ENCODE measurements at regions not wholly inside any gene's neighbourhood (a gene's known extent, or its start where the extent isn't known, plus 50 kb on each side); places are given as distances from the start of the nearest gene placed in this dataset.

DNA sequence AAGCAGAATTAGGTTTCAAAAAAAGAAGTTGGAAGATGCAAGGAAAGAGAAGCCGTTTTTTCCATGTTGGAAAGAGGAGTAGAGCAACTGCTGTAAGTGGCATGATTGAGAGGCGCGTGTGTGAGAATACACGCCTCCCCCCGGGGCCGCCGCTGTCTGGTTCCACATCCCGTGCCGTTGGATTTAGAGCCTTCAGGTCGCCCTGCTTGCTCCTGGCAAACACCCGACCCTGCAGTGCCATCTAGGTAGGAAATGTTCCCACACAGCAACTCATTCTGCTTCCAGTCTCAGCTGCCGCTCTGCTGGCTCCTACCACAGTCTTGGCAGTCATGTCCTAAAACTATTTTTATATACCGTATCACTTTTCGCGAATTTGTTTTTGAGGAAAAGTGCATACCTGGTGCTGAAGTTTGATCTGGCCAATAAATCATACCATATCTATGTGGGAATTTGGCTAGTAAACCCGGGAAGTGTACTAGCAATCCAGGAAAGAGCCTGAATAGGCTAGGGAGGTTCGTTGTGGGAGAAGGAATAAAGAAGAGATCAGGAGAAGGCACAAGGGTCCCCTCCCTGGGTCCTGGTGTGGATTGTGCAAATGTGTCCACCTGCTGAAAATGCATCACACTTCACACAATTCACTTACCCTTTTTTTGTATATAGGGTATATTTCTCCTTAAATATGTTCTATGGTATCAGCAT, 372.7 kb downstream of the FBXO15 start:
- Histone ChIP-seq H3K36me3 (ENCODE audit: control insufficient read depth in 1 of 2, insufficient read depth in 2 of 2, low read length in 2 of 2) (no peaks in the 10 kb centered on the region), H4K20me1 (ENCODE audit: insufficient read depth) (no peaks in the 10 kb centered on the region), H3K27me3 (ENCODE audit: insufficient read depth, low read length) (no peaks in the 10 kb centered on the region), H3K9me2 (ENCODE audit: insufficient read depth) (no peaks in the 10 kb centered on the region), H3K79me2 (ENCODE audit: insufficient read depth, low read length) (no peaks in the 10 kb centered on the region), H2AFZ (ENCODE audit: low read depth, low read length, poor library complexity, severe bottlenecking) (no peak overlapping the region), H3K27ac (ENCODE audit: low read depth, low read length) (no peak overlapping the region), H3K4me2 (ENCODE audit: low read length) (no peak overlapping the region), H3K4me1 (ENCODE audit: control insufficient read depth in 1 of 2, insufficient read depth in 2 of 2, low read length in 2 of 2) (no peaks in the 10 kb centered on the region), H3K9ac (ENCODE audit: low read length) (no peak overlapping the region), H3K9me3 (ENCODE audit: control insufficient read depth in 1 of 2, insufficient read depth in 1 of 2, low read depth in 1 of 2, low read length in 2 of 2) (peaks cover 5 to 23% of the 10 kb centered on the region in 2 experiments; a peak in 2 of 4 replicates), H3K4me3 (replicated peaks in 1 of 2; ENCODE audit: low read depth in 1 of 2, low read length in 2 of 2) (no peak overlapping the region)
- POLR2A ChIA-PET = no interaction called here
- RAD21 ChIA-PET (ENCODE audit: low non-redundant PET in 1 of 2, low total read pairs in 2 of 2, uncharacterized antibody in 2 of 2, unreplicated experiment in 2 of 2) = no interaction called here
- no TSS peak for BruUV-seq (replicated peaks)
- DNase-seq (ENCODE audit: low read depth, low spot score) (no peak), ATAC-seq (no peak)
- intact Hi-C loops (cut with micrococcal nuclease) = no loop called here
- CTCF ChIA-PET = no interaction called here
- no peak for TF ChIP-seq ZFX (IDR thresholded peaks at IDR 0.05)
- no peak for TF ChIP-seq EGR1 (IDR thresholded peaks at IDR 0.05; ENCODE audit: low read depth)
- TF ChIP-seq, protein P1, sequence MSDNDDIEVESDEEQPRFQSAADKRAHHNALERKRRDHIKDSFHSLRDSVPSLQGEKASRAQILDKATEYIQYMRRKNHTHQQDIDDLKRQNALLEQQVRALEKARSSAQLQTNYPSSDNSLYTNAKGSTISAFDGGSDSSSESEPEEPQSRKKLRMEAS (IDR thresholded peaks at IDR 0.05) = no peak
- TF ChIP-seq POLR2A (IDR thresholded peaks at IDR 0.05; ENCODE audit: borderline replicate concordance, extremely low read depth, insufficient read depth, insufficient read length) = no peak
- TF ChIP-seq EZH2phosphoT487 (IDR thresholded peaks at IDR 0.05; ENCODE audit: borderline replicate concordance) = no peak
- no peak for TF ChIP-seq SIN3A (IDR thresholded peaks at IDR 0.05; ENCODE audit: low read depth)
- TF ChIP-seq CEBPB (IDR thresholded peaks at IDR 0.05; ENCODE audit: low read depth) = no peak
- no peak for TF ChIP-seq TCF7L2 (IDR thresholded peaks at IDR 0.05; ENCODE audit: borderline replicate concordance, extremely low read depth, insufficient read depth, insufficient read length)
- no peak for TF ChIP-seq SRF (IDR thresholded peaks at IDR 0.05; ENCODE audit: low read depth)
- no peak for TF ChIP-seq ZNF274 (IDR thresholded peaks at IDR 0.05; ENCODE audit: low read depth, low read length)
- TF ChIP-seq SP1 (IDR thresholded peaks at IDR 0.05; ENCODE audit: low read depth) = no peak
- no peak for TF ChIP-seq ELF1 (IDR thresholded peaks at IDR 0.05; ENCODE audit: borderline replicate concordance, low read depth)

DNA sequence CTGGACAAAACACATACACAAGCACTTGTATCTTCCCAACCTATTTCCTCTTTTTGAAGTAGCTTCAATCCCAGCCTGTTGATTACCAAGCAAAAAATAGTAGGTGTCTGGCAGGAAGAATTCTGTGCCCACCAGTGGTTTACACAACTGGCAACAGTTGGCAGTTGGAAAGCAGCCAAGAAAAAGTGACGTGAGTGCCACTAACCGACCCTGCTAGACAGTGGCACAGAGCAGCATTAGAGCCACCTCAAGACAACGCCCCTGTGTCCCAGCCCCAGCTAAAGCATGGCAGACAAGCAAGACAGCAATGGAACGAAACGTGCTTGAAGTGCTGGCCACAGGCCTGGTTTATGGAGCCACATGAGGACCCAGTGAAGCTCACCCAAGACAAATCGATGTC, 379.6 kb downstream of the FBXO15 start:
- POLR2A ChIA-PET = no interaction called here
- BruUV-seq (replicated peaks) = no TSS peak
- no peaks in the 10 kb centered on the region for H3K9me2 ChIP-seq (ENCODE audit: insufficient read depth)
- no peaks in the 10 kb centered on the region for H3K79me2 ChIP-seq (ENCODE audit: insufficient read depth, low read length)
- no peaks in the 10 kb centered on the region for H4K20me1 ChIP-seq (ENCODE audit: insufficient read depth)
- H3K4me2 ChIP-seq (ENCODE audit: low read length) = no peak overlapping the region
- H3K36me3 ChIP-seq (ENCODE audit: control insufficient read depth in 1 of 2, insufficient read depth in 2 of 2, low read length in 2 of 2) = no peaks in the 10 kb centered on the region
- intact Hi-C loops (cut with micrococcal nuclease) = no loop called here
- ATAC-seq (no peak), DNase-seq (ENCODE audit: low read depth, low spot score) (no peak)
- CTCF ChIA-PET = no interaction called here
- H3K27me3 ChIP-seq (ENCODE audit: insufficient read depth, low read length) = no peaks in the 10 kb centered on the region
- H2AFZ ChIP-seq (ENCODE audit: low read depth, low read length, poor library complexity, severe bottlenecking) = no peak overlapping the region
- no peak for TF ChIP-seq SP1 (IDR thresholded peaks at IDR 0.05; ENCODE audit: low read depth)
- TF ChIP-seq JUND (IDR thresholded peaks at IDR 0.05) = no peak
- TF ChIP-seq, protein P2, sequence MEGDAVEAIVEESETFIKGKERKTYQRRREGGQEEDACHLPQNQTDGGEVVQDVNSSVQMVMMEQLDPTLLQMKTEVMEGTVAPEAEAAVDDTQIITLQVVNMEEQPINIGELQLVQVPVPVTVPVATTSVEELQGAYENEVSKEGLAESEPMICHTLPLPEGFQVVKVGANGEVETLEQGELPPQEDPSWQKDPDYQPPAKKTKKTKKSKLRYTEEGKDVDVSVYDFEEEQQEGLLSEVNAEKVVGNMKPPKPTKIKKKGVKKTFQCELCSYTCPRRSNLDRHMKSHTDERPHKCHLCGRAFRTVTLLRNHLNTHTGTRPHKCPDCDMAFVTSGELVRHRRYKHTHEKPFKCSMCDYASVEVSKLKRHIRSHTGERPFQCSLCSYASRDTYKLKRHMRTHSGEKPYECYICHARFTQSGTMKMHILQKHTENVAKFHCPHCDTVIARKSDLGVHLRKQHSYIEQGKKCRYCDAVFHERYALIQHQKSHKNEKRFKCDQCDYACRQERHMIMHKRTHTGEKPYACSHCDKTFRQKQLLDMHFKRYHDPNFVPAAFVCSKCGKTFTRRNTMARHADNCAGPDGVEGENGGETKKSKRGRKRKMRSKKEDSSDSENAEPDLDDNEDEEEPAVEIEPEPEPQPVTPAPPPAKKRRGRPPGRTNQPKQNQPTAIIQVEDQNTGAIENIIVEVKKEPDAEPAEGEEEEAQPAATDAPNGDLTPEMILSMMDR (IDR thresholded peaks at IDR 0.05 in 2 of 3, conservative IDR thresholded peaks at IDR 0.05 in 1 of 3; ENCODE audit: borderline replicate concordance in 1 of 3, insufficient read depth in 1 of 3, low read depth in 2 of 3, low read length in 2 of 3) = no peak
- TF ChIP-seq, protein P1 (IDR thresholded peaks at IDR 0.05) = no peak
- TF ChIP-seq FOSL1 (IDR thresholded peaks at IDR 0.05; ENCODE audit: low read depth) = no peak
- H3K4me3 ChIP-seq (replicated peaks in 1 of 2; ENCODE audit: low read depth in 1 of 2, low read length in 2 of 2) = no peak overlapping the region
- no peak overlapping the region for H3K9ac ChIP-seq (ENCODE audit: low read length)
- peaks cover 10 to 21% of the 10 kb centered on the region in 2 experiments; a peak in 2 of 4 replicates for H3K9me3 ChIP-seq (ENCODE audit: control insufficient read depth in 1 of 2, insufficient read depth in 1 of 2, low read depth in 1 of 2, low read length in 2 of 2)
- RAD21 ChIA-PET (ENCODE audit: low non-redundant PET in 1 of 2, low total read pairs in 2 of 2, uncharacterized antibody in 2 of 2, unreplicated experiment in 2 of 2) = no interaction called here
- H3K4me1 ChIP-seq (ENCODE audit: control insufficient read depth in 1 of 2, insufficient read depth in 2 of 2, low read length in 2 of 2) = no peaks in the 10 kb centered on the region
- H3K27ac ChIP-seq (ENCODE audit: low read depth, low read length) = no peak overlapping the region
